ENCODE measurements at regions not wholly inside any gene's neighbourhood (a gene's known extent, or its start where the extent isn't known, plus 50 kb on each side); places are given as distances from the start of the nearest gene placed in this dataset.

GRCh38 chr11:134727636-134728035 is 315.6 kb upstream of the B3GAT1 start (continued):
- TF ChIP-seq ZNF318 (IDR thresholded peaks at IDR 0.05; ENCODE audit: borderline replicate concordance in 1 of 2, low read depth in 1 of 2) (no peak), ARID3B (CRISPR knock-in tag; IDR thresholded peaks at IDR 0.05; ENCODE audit: borderline replicate concordance) (no peak)
